Left renal pelvis (tissue), 4 donors: ENCODE measurements at regions not wholly inside any gene's neighbourhood (a gene's known extent, or its start where the extent isn't known, plus 50 kb on each side); places are given as distances from the start of the nearest gene placed in this dataset.
"Not testable (repeated sequence)": the region's sequence is repeated elsewhere in the genome, so short reads cannot be mapped to it uniquely, and the experiment has no call there.

Experiments
- DNase-seq, 4 donors: peaks; one replicate each; pipeline ENCODE4 v3.0.0-alpha.2; 2013; ENCODE audit warnings: low read depth in 4 of 4, low spot score in 3 of 4

- DNase-seq, result no peak
These were observed 480.1 kb upstream of the SMARCA2 start for GRCh38 chr9:1535051-1535450.

GRCh38 chr9:1535599-1535998, 479.5 kb upstream of the SMARCA2 start:
- no peak for DNase-seq

GRCh38 chr9:1536522-1537170, 478.5 kb upstream of the SMARCA2 start:
- no peak for DNase-seq

GRCh38 chr9:1538301-1538700, 476.8 kb upstream of the SMARCA2 start:
- DNase-seq, result no peak

GRCh38 chr9:1539216-1539615, 475.9 kb upstream of the SMARCA2 start:
- DNase-seq, result no peak

- DNase-seq, result no peak
These were observed 464.5 kb upstream of the SMARCA2 start for GRCh38 chr9:1550636-1551035.

GRCh38 chr9:1554081-1555035, 460.8 kb upstream of the SMARCA2 start:
- DNase-seq, result no peak

GRCh38 chr9:1558666-1559065, 456.5 kb upstream of the SMARCA2 start:
- not testable (repeated sequence) for DNase-seq

GRCh38 chr9:1575939-1576338, 439.2 kb upstream of the SMARCA2 start:
- no peak for DNase-seq

GRCh38 chr9:1580215-1580614, 434.9 kb upstream of the SMARCA2 start:
- DNase-seq, result no peak

- no peak for DNase-seq
These were observed 433.2 kb upstream of the SMARCA2 start for GRCh38 chr9:1581926-1582325.

GRCh38 chr9:1591310-1591709, 423.8 kb upstream of the SMARCA2 start:
- DNase-seq, result no peak

GRCh38 chr9:1598270-1598669, 416.9 kb upstream of the SMARCA2 start:
- DNase-seq, result no peak

- no peak for DNase-seq
These were observed 415.2 kb upstream of the SMARCA2 start for GRCh38 chr9:1599961-1600360.

- peak in 1 of 4 donors; percentile 11 for DNase-seq
These were observed 410.1 kb upstream of the SMARCA2 start for GRCh38 chr9:1604942-1605560.

GRCh38 chr9:1606253-1606652, 408.9 kb upstream of the SMARCA2 start:
- peak in 1 of 4 donors; percentile 12 for DNase-seq

GRCh38 chr9:1612886-1613285, 402.3 kb upstream of the SMARCA2 start:
- no peak for DNase-seq

GRCh38 chr9:1617419-1617818, 397.7 kb upstream of the SMARCA2 start:
- DNase-seq, result no peak

GRCh38 chr9:1619915-1620710, 395.0 kb upstream of the SMARCA2 start:
- peak in 1 of 4 donors; percentile 27 for DNase-seq

GRCh38 chr9:1637401-1637800, 377.7 kb upstream of the SMARCA2 start:
- DNase-seq, result no peak

- DNase-seq, result no peak
These were observed 376.0 kb upstream of the SMARCA2 start for GRCh38 chr9:1639166-1639565.
